Hypothalamus (tissue), 51 donors: ENCODE measurements at regions not wholly inside any gene's neighbourhood (a gene's known extent, or its start where the extent isn't known, plus 50 kb on each side); places are given as distances from the start of the nearest gene placed in this dataset.

Source experiments
- DNase-seq, 51 donors: peaks; one replicate each; lab custom pipeline; 2025; lab: John Stamatoyannopoulos, UW

- DNase-seq: no peak
Observed at GRCh38 chr7:94054130-94054529, 50.0 kb upstream of the BET1 start.

DNA sequence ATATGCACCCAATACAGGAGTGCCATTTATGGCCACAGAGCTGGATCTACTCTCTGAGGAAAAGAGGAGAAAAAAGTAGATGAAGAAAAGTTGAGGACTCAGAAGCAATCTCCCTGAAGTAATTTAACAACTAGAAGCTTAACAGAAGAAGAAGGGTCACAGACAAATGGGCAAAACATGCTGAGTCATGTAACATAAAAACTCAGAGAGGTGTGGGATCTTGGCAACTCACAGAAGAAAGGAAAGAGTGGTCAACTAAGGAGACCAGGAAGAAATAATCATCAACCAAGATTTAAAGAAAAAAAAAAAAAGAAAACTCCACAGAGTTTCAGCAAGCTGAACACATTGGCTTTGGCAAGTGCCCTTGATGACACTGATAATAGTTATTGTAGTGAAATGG, 51.8 kb upstream of the BET1 start:
- DNase-seq: no peak

- DNase-seq: no peak
Observed at GRCh38 chr7:94056796-94057207, 52.6 kb upstream of the BET1 start.

DNA sequence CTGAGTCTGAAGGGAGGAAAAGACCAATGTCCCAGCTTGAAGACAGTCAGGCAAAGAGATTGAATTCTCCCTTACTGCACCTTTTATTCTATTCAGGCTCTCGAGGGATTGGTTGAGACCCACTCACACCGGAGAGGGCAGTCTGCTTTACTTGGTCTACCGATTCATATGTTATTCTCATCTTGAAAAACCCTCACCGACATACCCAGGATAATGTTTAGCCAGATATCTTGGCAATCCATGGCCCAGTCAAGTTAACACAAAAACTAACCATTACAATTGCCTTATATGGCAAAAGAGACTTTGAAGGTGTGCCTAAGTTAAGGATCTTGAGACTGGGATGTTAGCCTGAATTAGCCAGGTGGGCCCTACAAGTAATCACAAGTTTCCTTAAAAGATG, 53.8 kb upstream of the BET1 start:
- no peak for DNase-seq

DNA sequence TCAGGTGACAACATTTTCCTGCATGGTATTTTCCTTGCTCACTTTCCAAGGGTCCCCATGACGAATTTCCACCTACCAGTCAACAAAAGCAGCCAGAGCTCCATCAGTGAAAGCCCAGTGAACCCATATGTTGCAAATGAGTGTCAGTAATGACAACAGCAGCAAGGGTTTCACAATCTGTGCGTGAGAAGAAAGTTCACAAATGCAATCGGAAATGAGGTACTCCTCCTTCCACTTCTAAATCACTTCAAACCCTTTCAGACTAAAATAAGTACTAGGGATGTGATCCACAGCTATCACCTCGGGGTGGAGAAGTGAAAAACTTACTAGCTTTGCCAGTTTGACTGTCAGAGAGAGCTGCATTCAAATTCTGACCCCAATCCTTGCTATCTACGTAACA, 55.6 kb upstream of the BET1 start:
- DNase-seq: no peak

GRCh38 chr7:94060752-94061151, 56.6 kb upstream of the BET1 start:
- DNase-seq: no peak

DNA sequence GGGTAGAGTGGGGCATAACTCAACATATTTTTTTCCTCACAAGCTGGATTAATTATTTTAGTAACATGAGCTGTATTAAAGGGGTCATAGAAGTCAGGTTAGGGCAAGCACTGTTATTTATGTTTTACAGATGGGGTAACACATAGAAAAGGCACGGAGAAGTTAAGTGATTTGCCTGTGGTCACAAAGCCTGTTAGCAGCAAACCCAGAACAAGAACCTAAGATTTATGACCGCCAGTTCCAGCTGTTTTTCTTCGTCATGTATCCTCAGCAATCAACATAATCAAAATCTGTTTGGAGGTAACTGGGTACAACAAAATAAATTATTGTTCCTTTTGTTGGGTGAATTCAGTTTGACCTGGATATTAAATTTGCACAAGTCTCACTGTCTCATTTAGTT, 57.2 kb upstream of the BET1 start:
- no peak for DNase-seq

DNA sequence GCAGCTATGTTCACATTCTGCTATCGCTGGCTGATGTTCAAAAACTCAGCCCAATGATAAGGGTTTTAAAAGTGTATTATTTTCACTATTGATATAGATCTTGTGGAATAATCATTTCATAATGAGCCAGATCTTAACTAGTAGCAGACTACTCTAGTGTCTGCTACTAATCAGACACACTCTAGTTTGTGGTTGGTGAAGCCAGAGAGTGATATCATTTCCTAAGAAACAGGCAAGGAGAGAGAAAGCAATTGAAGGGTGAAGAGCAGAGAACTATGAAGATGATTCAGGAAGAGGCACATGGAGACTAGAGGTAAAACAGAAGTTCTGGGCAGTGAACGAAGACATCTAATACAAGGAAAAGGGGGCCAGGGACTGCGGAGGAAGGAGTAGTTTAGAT, 58.2 kb upstream of the BET1 start:
- no peak for DNase-seq

DNA sequence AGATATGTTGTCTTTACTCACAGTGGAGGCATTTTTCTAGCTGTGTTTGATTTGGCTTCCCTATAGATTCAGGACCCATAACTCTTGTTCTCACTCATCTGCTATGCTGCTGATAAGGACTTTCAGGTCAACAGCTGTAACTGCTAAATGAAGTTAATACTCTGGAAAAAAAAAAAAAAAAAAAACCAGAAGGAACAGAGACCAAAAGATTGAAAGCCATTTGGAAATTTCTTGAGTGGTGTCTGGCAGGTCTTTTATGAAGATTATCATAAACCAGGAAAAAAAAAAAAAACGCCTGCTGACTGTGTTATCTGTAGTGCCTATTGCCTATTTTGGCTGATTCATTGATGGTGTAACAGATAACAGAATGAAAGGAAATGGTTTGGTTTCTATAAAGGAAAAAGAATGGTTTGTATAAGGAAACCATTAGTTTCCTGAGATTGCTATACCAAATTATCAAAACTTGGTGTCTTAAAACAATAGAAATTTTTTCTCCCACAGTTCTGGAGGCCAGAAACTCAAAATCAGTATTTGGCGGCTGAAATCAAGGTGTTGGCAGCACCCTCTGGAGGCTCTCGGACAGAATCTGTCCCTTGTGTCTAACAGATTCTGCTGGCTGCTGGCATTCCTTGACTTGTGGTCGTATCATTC, 60.5 kb upstream of the BET1 start:
- DNase-seq: no peak

DNA sequence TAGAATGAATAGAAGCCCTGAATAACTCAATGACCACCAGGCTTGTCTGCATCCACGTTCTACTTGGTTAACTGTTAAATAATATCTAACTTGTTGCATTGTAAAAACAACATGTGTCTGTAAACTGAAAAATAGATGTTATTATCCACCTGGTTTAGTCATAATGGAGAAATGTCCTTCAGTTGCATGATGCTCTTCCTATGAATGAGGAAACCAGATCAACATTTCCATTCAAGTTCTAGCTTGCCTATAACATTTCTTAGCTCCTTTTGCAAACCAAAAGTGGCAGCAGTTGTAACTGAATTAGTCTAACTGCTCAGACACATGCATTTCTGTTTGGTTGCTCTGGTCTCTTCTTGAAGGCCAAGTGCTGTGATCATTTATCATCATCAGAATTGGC, 62.9 kb upstream of the BET1 start:
- no peak for DNase-seq

- no peak for DNase-seq
Observed at GRCh38 chr7:94067506-94067905, 63.4 kb upstream of the BET1 start.

DNA sequence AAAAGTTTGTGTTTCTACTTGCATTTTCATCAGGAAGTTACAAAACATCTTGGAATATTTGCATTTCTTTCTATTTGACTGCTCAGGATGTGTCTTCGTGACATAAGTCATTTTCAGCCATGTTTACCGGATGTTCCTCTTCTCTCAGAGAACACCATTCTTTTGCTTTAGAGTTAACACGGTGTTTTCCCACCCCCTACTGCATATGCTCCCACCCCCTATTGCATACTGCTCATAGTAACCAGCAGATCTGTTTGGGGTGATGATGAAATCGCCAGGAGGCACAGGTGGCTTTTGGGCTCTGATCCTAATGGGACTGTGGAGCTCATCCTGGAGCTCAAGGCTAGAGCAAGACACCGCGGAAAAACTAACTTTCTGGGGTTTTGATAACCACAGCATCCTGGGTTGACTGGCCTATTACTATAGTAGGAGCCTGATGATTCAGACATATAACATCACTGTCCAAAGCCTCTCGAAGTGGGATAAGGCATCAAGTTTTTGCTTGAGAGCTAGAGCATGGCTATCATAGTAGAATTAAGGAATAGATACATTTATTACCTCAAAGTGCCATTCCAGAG, 65.1 kb upstream of the BET1 start:
- no peak for DNase-seq

DNA sequence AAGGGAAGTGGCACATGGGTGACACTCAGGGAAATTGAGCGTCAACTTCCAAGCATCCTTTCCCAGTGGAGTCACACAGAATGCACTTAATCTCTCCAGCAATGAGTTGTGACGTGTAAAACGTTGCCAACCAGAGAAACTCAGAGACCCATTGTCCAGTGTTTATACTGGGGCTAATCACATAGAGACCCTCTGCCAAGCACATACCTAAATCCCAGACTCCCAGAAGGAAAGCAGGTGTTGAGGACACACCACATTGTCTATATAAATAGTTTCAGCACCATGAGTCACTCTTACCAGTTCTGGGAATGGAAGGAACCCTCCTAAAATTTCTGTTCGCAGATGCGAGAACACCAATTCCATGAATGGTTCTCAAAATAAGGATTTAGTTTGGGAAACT, 76.4 kb upstream of the BET1 start:
- no peak for DNase-seq

GRCh38 chr7:94082126-94082525, 78.0 kb upstream of the BET1 start:
- DNase-seq: no peak

- DNase-seq: peak in 8 of 51 donors; percentile 1 to 39 (median 3)
Observed at GRCh38 chr7:94087664-94088352, 83.7 kb upstream of the BET1 start.

- DNase-seq: no peak
Observed at GRCh38 chr7:94088560-94088959, 84.4 kb upstream of the BET1 start.

- DNase-seq: no peak
Observed at GRCh38 chr7:94089806-94090205, 85.7 kb upstream of the BET1 start.

GRCh38 chr7:94092980-94093379, 88.8 kb upstream of the BET1 start:
- DNase-seq: no peak

DNA sequence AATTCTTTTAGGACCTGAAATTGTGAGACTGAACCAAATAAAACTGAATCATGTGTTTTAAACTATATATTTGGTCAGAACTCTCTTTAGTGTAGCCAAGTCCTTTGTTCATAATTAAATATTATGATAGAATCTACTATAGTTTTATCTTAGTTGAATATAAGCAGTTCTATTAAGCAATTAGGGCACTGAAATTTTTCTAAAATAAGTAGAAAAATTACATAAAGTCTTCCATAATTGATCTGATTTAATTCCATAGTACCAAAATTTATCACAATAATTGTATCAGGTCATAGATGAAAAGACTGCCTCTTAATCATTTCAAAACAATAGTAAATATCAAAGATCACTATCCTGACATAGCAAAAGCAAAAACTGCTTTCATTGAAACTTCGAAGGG, 90.1 kb upstream of the BET1 start:
- no peak for DNase-seq

DNA sequence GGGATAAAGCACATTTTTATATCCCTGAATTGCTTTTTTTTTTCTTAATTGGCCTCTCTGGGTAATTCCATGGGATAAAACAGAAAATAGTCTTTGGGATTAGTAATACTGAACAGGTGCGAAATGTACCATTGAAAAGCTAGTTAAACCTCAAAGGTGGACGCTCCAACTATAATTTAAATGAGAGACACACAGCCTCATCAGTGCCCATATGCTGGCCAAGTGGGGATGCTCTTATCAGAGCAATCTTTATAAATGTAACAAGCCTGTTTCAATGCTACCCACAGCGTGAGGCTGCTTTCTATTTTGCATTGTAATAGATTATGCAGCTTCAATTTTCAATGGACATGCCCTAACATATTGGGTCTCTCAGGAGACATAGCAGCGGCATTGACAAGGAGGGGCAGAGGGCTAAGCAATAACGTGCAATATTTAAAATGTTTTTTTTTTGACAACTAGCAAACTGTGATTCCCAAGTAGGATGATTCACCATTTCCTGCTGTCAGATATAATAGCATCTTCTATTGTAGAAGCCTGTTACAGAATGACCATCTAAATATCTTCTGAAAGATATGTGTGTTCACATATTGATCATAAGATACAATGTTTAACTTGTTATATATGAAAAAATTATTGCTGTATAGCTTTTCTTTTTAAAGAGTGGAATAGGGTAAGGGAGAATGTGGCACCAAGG, 91.3 kb upstream of the BET1 start:
- no peak for DNase-seq

GRCh38 chr7:94099679-94100078, 95.5 kb upstream of the BET1 start:
- no peak for DNase-seq
